ENCODE measurements at regions not wholly inside any gene's neighbourhood (a gene's known extent, or its start where the extent isn't known, plus 50 kb on each side); places are given as distances from the start of the nearest gene placed in this dataset.
"Not testable (repeated sequence)": the region's sequence is repeated elsewhere in the genome, so short reads cannot be mapped to it uniquely, and the experiment has no call there.

DNA sequence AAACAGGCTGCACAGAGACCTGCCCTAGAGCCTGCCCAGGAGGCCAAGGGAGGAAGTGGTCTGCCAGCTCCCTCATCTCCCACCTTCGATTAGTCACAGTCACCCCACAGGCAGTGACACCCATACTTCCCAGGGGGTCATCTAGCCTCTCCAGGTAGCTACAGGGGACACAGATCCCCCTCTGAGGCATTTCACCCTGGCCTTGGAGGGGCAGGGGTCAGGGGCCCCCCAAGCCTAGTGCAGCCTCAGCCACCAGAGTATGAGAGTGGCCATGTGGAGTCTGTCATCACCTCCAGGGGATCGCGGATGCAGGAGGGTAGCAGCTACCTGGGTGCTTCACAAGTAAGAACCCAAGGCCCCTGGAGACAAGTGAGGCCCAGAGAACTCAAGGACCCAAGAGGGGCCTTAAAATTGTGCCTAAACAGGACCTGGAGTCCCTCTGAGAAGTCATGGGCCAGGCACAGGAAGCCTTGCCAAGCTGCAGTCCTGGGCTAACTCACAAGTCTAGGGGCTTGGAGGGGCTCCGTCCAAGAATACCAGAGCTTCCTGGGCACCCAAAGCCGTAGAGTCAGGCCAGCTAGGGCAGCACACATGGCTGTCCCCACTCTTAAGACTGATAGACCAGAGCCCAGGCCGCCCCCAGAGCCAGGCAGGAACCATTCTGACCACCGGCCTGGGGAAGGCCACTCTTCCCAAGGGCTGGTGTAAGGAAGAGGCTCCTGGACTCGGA, 354.3 kb upstream of the ID2 start:
- CTCF ChIA-PET = no interaction called here
- H3K4me3 ChIP-seq (ENCODE audit: low read depth, low read length) = no peak overlapping the region
- POLR2A ChIA-PET = no interaction called here
- no peak for TF ChIP-seq CTCF (IDR thresholded peaks at IDR 0.05; ENCODE audit: insufficient read depth, low read length, missing control alignments)
- no peak for DNase-seq (ENCODE audit: low read depth, low spot score)

DNA sequence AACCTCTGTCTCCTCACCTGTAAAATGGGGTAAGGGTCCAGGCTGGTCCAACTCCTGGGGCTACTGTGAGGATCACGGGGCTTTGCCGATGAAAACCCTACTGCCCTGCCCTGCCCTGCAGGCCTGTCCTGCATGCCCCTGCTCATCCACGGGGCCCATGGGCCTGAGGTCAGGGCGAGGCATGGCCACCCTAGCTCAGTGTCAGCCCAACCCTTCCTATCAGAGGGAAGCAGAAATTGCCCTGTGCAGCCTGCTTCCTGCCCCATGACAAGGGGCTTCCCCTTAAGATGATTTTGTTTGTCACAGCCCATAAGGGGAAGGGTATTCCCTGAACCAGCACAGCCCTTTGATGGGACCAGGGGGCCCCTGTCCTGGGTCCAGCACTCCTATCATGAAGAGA, 353.6 kb upstream of the ID2 start:
- no peak overlapping the region for H3K4me3 ChIP-seq (ENCODE audit: low read depth, low read length)
- TF ChIP-seq CTCF (IDR thresholded peaks at IDR 0.05; ENCODE audit: insufficient read depth, low read length, missing control alignments) = no peak
- CTCF ChIA-PET = no interaction called here
- no peak for DNase-seq (ENCODE audit: low read depth, low spot score)
- POLR2A ChIA-PET = no interaction called here

GRCh38 chr2:8329660-8330622, 351.9 kb upstream of the ID2 start:
- ChIA-PET CTCF (no interaction called here), POLR2A (no interaction called here)
- DNase-seq (ENCODE audit: low read depth, low spot score) = no peak
- no peak overlapping the region for H3K4me3 ChIP-seq (ENCODE audit: low read depth, low read length)
- no peak for TF ChIP-seq CTCF (IDR thresholded peaks at IDR 0.05; ENCODE audit: insufficient read depth, low read length, missing control alignments)

GRCh38 chr2:8331068-8331467, 350.8 kb upstream of the ID2 start:
- ChIA-PET CTCF (no interaction called here), POLR2A (no interaction called here)
- no peak for TF ChIP-seq CTCF (IDR thresholded peaks at IDR 0.05; ENCODE audit: insufficient read depth, low read length, missing control alignments)

GRCh38 chr2:8332646-8333045, 349.2 kb upstream of the ID2 start:
- POLR2A ChIA-PET = interaction anchor here (0.6 kb wide), 1 partner anchor 350 kb away, joined by 3 read pairs; no protein-coding TSS in a partner anchor
- H3K4me3 ChIP-seq (ENCODE audit: low read depth, low read length) = no peak overlapping the region
- CTCF ChIA-PET = no interaction called here
- no peak for DNase-seq (ENCODE audit: low read depth, low spot score)
- no peak for TF ChIP-seq CTCF (IDR thresholded peaks at IDR 0.05; ENCODE audit: insufficient read depth, low read length, missing control alignments)

More at GRCh38 chr2:8331068-8331467, 350.8 kb upstream of the ID2 start:
- no peak for DNase-seq (ENCODE audit: low read depth, low spot score)
- H3K4me3 ChIP-seq (ENCODE audit: low read depth, low read length) = no peak overlapping the region

DNA sequence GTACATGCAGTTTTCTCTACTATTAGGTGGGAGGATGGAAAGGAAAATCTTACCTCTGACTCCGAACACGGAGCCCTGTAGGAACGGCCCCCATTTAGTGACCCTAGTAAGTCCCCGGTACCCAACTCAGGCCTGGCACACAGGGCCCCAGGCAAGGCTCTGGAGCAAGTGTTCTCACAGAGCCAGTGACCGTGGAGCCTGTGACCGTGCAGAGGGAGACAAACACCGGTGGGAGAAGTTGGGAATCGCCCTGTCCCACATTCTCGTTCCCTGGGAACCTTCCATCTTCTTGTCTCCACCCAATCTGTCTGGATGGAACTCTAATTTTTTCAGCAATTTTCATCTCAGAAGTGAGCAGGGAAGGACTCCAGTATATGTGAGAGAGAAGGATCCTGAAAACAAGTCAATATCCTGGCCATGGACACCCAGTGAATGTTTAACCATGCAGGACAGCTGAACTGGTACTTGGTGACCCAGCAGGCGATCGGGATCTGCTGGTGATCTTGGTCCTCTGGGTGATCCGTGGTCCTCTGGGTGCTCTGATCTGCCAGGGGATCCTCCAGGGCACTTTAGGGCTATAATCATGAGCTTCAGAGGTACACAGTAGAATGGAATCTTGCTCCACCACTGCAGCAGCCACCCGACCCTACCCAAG, 348.6 kb upstream of the ID2 start:
- CTCF ChIA-PET = no interaction called here
- no peak overlapping the region for H3K4me3 ChIP-seq (ENCODE audit: low read depth, low read length)
- POLR2A ChIA-PET = no interaction called here
- DNase-seq (ENCODE audit: low read depth, low spot score) = no peak
- TF ChIP-seq CTCF (IDR thresholded peaks at IDR 0.05; ENCODE audit: insufficient read depth, low read length, missing control alignments) = no peak

DNA sequence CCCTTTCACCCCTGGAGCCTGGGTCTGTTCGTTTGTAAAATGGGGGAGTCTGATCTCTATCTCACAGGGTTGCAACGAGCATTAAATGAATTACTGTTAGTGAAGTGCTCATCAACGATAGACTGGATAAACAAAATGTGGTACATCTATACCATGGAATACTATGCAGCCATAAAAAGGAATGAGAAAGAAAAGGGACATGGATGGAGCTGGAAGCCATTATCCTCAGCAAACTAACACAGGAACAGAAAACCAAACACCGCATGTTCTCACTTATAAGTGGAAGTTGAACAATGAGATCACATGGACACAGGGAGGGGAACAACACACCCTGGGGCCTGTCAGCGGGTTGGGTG, 348.0 kb upstream of the ID2 start:
- DNase-seq (ENCODE audit: low read depth, low spot score); H3K4me3 ChIP-seq (ENCODE audit: low read depth, low read length); POLR2A ChIA-PET; CTCF ChIA-PET: not testable (repeated sequence)
